Trophoblast cell (in vitro differentiated cells and primary cell): ENCODE measurements at regions not wholly inside any gene's neighbourhood (a gene's known extent, or its start where the extent isn't known, plus 50 kb on each side); places are given as distances from the start of the nearest gene placed in this dataset.

ENCODE experiments used
- DNase-seq, 2 donors: peaks; one replicate each; pipeline ENCODE4 v3.0.0-alpha.2; 2016
- H2AFZ ChIP-seq: 2 replicates; pipeline ENCODE4 v1.6.1; 2013; ENCODE audit warnings: low read length, moderate library complexity, mild to moderate bottlenecking; ENCODE audit not compliant: insufficient read depth, poor library complexity
- H2AK5ac ChIP-seq: 2 replicates; pipeline ENCODE4 v1.6.1; 2013; ENCODE audit warnings: mild to moderate bottlenecking, low read length
- H2BK120ac ChIP-seq: 2 replicates; pipeline ENCODE4 v1.6.1; 2013; ENCODE audit warnings: low read length, mild to moderate bottlenecking, moderate library complexity; ENCODE audit not compliant: insufficient read depth, poor library complexity
- H2BK12ac ChIP-seq: 2 replicates; pipeline ENCODE4 v1.6.1; 2013; ENCODE audit warnings: mild to moderate bottlenecking, low read length, moderate library complexity
- H2BK5ac ChIP-seq: 2 replicates; pipeline ENCODE4 v1.6.1; 2013; ENCODE audit warnings: low read length, low read depth, moderate library complexity, mild to moderate bottlenecking; ENCODE audit not compliant: poor library complexity
- H3K14ac ChIP-seq: 2 replicates; pipeline ENCODE4 v1.6.1; 2013; ENCODE audit warnings: mild to moderate bottlenecking, low read length
- H3K18ac ChIP-seq: 2 replicates; pipeline ENCODE4 v1.6.1; 2013; ENCODE audit warnings: mild to moderate bottlenecking, low read length
- H3K23ac ChIP-seq: 2 replicates; pipeline ENCODE4 v1.6.1; 2013; ENCODE audit warnings: low read length
- H3K27ac ChIP-seq: 2 replicates; pipeline ENCODE4 v1.5.1; 2013; ENCODE audit warnings: low read depth, mild to moderate bottlenecking, inconsistent platforms, low read length, moderate library complexity
- H3K27me3 ChIP-seq: 2 replicates; pipeline ENCODE4 v1.6.1; 2013; ENCODE audit warnings: inconsistent platforms, mild to moderate bottlenecking, low read length, moderate library complexity; ENCODE audit not compliant: insufficient read depth
- H3K36me3 ChIP-seq, 2 experiments: 1 replicate in 1 of 2; 2 replicates in 1 of 2; pipeline ENCODE4 v1.6.1; 2013; ENCODE audit warnings: low read length in 2 of 2, mild to moderate bottlenecking in 2 of 2, moderate library complexity in 1 of 2; ENCODE audit not compliant: insufficient read depth in 2 of 2, control insufficient read depth in 1 of 2
- H3K4ac ChIP-seq: 2 replicates; pipeline ENCODE4 v1.6.1; 2013; ENCODE audit warnings: low read depth, mild to moderate bottlenecking, low read length, moderate library complexity
- H3K4me1 ChIP-seq, 2 experiments: 1 replicate in 1 of 2; 2 replicates in 1 of 2; pipeline ENCODE4 v1.6.1; 2013; ENCODE audit warnings: low read length in 2 of 2, mild to moderate bottlenecking in 2 of 2, moderate library complexity in 1 of 2; ENCODE audit not compliant: insufficient read depth in 2 of 2, control insufficient read depth in 1 of 2
- H3K4me2 ChIP-seq: 2 replicates; pipeline ENCODE4 v1.6.1; 2013; ENCODE audit warnings: inconsistent platforms, mild to moderate bottlenecking, low read length, moderate library complexity
- H3K4me3 ChIP-seq: 2 replicates; pipeline ENCODE4 v1.5.1; 2013; ENCODE audit warnings: mild to moderate bottlenecking, low read depth, low read length, inconsistent platforms
- H3K79me1 ChIP-seq: one replicate; pipeline ENCODE4 v1.6.1; 2013; ENCODE audit warnings: low read length
- H3K79me2 ChIP-seq: 2 replicates; pipeline ENCODE4 v1.6.1; 2013; ENCODE audit warnings: low read length, mild to moderate bottlenecking; ENCODE audit not compliant: control insufficient read depth, insufficient read depth, poor library complexity
- H3K9ac ChIP-seq: 2 replicates; pipeline ENCODE4 v1.6.1; 2013; ENCODE audit warnings: mild to moderate bottlenecking, low read length
- H3K9me3 ChIP-seq: 2 replicates; pipeline ENCODE4 v1.6.1; 2013; ENCODE audit warnings: low read depth, mild to moderate bottlenecking, control low read depth, inconsistent platforms, low read length; ENCODE audit not compliant: insufficient read depth
- H4K12ac ChIP-seq: 2 replicates; pipeline ENCODE4 v1.6.1; 2013; ENCODE audit warnings: low read depth, mild to moderate bottlenecking, low read length, moderate library complexity
- H4K8ac ChIP-seq: 2 replicates; pipeline ENCODE4 v1.6.1; 2013; ENCODE audit warnings: low read depth, mild to moderate bottlenecking, low read length, moderate library complexity
- H4K91ac ChIP-seq: one replicate; pipeline ENCODE4 v1.6.1; 2013; ENCODE audit warnings: low read depth, mild to moderate bottlenecking, low read length, moderate library complexity
- WGBS: extraction: QIAGEN DNeasy Blood & Tissue Kit; methylation state at CpG from one replicate; pipeline ENCODE4 v1.1.7; 2013; ENCODE audit warnings: missing lambda C conversion rate; ENCODE audit not compliant: insufficient read length, insufficient coverage; ENCODE audit errors: extremely low coverage; 5-methylcytosine and 5-hydroxymethylcytosine counted together

DNA sequence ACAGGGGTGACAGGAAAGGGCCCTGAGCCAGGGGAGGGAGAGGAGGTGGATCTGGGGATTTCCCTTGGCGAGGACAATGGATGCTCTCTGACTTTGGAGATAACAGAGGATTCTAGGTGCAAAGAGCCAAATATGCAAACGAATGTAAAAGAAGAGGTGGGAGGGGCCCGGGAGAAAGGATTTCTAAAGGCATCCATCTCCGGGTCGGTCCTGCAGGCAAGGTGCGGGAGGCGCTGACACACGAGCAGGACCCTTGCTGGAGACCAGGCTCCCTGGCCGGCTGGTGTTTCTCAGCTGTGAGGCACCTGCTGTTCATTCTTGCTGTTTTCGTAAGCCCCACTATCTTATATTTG, 115.2 kb upstream of the TLE3 start:
- Histone ChIP-seq H3K27me3 (no peaks in the 10 kb centered on the region), H2BK5ac (no peak overlapping the region), H3K4me2 (no peak overlapping the region), H3K23ac (no peak overlapping the region), H3K27ac (no peak overlapping the region), H2AFZ (no peak overlapping the region), H2BK120ac (no peak overlapping the region), H3K36me3 (no peaks in the 10 kb centered on the region), H3K4me1 (peaks cover 28 to 34% of the 10 kb centered on the region in 2 experiments), H3K79me1 (peaks cover 8% of the 10 kb centered on the region), H4K91ac (no peak overlapping the region), H3K4me3 (no peak overlapping the region), H4K8ac (no peak overlapping the region), H3K14ac (no peak overlapping the region), H3K4ac (no peak overlapping the region), H3K9me3 (peaks cover 2% of the 10 kb centered on the region), H2BK12ac (no peak overlapping the region), H3K18ac (no peak overlapping the region), H4K12ac (no peak overlapping the region), H3K9ac (no peak overlapping the region), H3K79me2 (no peaks in the 10 kb centered on the region), H2AK5ac (no peak overlapping the region)
- WGBS: no CpG with 5 or more reads among the region's 10 CpGs
- no peak for DNase-seq

DNA sequence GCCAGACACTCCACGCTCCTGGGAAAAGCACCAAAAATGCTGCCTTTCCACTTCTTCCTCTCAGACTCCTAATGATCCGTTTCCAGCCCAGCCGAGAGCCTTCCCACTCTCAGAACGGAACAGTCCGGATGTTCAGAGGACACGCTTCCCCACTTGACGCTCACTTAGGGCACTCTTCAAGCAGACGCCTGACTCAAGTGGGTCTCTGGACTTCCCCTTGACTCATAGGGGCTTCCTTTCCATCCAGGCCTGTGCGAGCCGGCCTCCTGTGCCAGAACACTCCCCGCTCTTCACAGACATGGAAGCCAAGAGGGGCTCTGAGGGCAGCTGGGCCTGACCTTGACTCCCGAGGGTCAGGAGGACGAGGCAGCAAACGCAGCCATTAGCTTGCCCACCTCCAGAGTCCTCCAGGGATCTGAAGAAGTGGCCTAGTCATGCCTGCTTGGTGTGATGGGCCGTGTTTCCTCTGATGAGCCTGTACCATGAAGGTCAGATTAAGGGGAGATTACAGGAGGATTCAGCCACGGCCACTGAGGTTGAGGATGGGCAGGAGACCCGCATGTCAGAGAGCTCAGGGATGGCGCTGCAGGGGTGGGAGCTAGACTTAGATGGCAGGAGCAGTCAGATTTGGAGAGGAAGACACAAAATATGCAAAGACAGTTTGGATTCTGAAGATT, 114.7 kb upstream of the TLE3 start:
- no peak overlapping the region for H3K4ac ChIP-seq
- no peak overlapping the region for H3K18ac ChIP-seq

DNA sequence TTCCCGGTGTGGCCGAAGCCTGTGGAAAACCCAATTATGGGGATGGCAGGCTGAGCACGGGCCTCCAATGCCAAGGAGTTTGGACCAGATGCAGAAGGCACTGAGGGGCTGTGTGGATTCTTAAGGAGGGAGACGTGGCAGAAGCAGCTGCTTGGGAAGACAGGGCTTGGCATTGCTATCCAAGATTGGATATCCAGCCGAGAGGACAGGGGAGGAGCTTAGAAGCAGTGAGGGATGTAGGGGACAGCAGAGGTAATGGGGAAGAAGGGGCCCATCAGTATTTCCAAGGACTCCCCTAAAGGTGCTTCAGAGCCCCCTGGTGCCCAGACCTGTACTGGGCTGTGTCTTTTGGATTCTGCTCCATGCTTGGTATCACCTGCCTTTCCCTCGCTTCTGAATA, 112.8 kb upstream of the TLE3 start:
- WGBS: no CpG with 5 or more reads among the region's 6 CpGs
- H3K27me3 ChIP-seq: no peaks in the 10 kb centered on the region
- H3K9me3 ChIP-seq: peaks cover 2% of the 10 kb centered on the region
- no peak overlapping the region for H3K4ac ChIP-seq
- H3K79me2 ChIP-seq: no peaks in the 10 kb centered on the region
- peaks cover 17 to 23% of the 10 kb centered on the region in 2 experiments for H3K4me1 ChIP-seq
- DNase-seq: no peak
- no peak overlapping the region for H3K18ac ChIP-seq
- peaks cover 6% of the 10 kb centered on the region for H3K79me1 ChIP-seq
- no peak overlapping the region for H3K14ac ChIP-seq
- H3K4me2 ChIP-seq: no peak overlapping the region
- no peak overlapping the region for H2AFZ ChIP-seq
- no peak overlapping the region for H2BK120ac ChIP-seq
- no peak overlapping the region for H2BK5ac ChIP-seq
- no peak overlapping the region for H4K91ac ChIP-seq
- no peak overlapping the region for H3K27ac ChIP-seq
- no peak overlapping the region for H3K9ac ChIP-seq
- no peak overlapping the region for H3K23ac ChIP-seq
- no peak overlapping the region for H2AK5ac ChIP-seq
- no peak overlapping the region for H4K8ac ChIP-seq
- H4K12ac ChIP-seq: no peak overlapping the region
- H3K36me3 ChIP-seq: no peaks in the 10 kb centered on the region
- H2BK12ac ChIP-seq: no peak overlapping the region
- H3K4me3 ChIP-seq: no peak overlapping the region

More for the DNA sequence above, 114.7 kb upstream of the TLE3 start:
- no peak overlapping the region for H2BK12ac ChIP-seq
- no peak overlapping the region for H3K27ac ChIP-seq
- no peak overlapping the region for H2AFZ ChIP-seq
- H3K4me1 ChIP-seq: peaks cover 28 to 34% of the 10 kb centered on the region in 2 experiments
- no peak overlapping the region for H2BK5ac ChIP-seq
- peak overlapping the region; percentile 16 for H4K91ac ChIP-seq
- no peak overlapping the region for H3K23ac ChIP-seq
- no peak overlapping the region for H3K4me3 ChIP-seq
- H3K27me3 ChIP-seq: no peaks in the 10 kb centered on the region
- H4K8ac ChIP-seq: no peak overlapping the region
- H3K79me1 ChIP-seq: peaks cover 8% of the 10 kb centered on the region
- H3K9me3 ChIP-seq: peaks cover 2% of the 10 kb centered on the region
- no peak overlapping the region for H2AK5ac ChIP-seq
- WGBS: no CpG with 5 or more reads among the region's 18 CpGs
- no peak for DNase-seq
- H2BK120ac ChIP-seq: no peak overlapping the region
- H3K79me2 ChIP-seq: no peaks in the 10 kb centered on the region
- no peak overlapping the region for H3K9ac ChIP-seq
- no peak overlapping the region for H4K12ac ChIP-seq
- no peaks in the 10 kb centered on the region for H3K36me3 ChIP-seq
- no peak overlapping the region for H3K14ac ChIP-seq
- H3K4me2 ChIP-seq: no peak overlapping the region

DNA sequence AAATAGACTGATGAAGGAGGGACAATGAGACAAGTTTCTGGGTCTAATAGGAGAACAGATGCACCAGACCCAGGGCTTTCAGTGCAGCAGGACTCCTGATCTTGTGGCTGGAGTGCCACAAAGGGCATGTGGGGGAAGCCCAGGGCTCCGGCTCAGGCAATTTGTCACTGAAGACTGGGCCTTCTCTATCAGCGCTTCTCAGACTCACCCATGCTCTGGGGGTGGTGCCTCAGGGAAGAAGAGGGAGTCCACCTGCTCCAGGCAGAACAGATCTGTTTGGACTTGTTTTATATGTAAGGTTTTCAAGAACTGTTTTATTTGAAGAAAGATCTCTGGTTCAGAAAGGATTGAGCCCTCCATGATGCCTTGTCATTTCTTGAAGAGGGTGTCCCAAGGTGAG, 112.4 kb upstream of the TLE3 start:
- Histone ChIP-seq H4K8ac (no peak overlapping the region), H2BK5ac (no peak overlapping the region), H3K27ac (no peak overlapping the region), H3K4ac (no peak overlapping the region), H3K79me1 (peaks cover 3% of the 10 kb centered on the region), H3K23ac (no peak overlapping the region), H3K79me2 (no peaks in the 10 kb centered on the region), H4K12ac (no peak overlapping the region), H3K18ac (no peak overlapping the region), H3K4me1 (peaks cover 12 to 19% of the 10 kb centered on the region in 2 experiments), H2AFZ (no peak overlapping the region), H2BK120ac (no peak overlapping the region), H3K36me3 (no peaks in the 10 kb centered on the region), H2AK5ac (no peak overlapping the region), H2BK12ac (no peak overlapping the region), H3K27me3 (no peaks in the 10 kb centered on the region), H3K4me3 (no peak overlapping the region), H3K9me3 (peaks cover 2% of the 10 kb centered on the region), H3K9ac (no peak overlapping the region), H3K4me2 (no peak overlapping the region), H3K14ac (no peak overlapping the region), H4K91ac (no peak overlapping the region)
- no CpG with 5 or more reads among the region's 2 CpGs for WGBS
- no peak for DNase-seq
